ENCODE measurements at regions not wholly inside any gene's neighbourhood (a gene's known extent, or its start where the extent isn't known, plus 50 kb on each side); places are given as distances from the start of the nearest gene placed in this dataset.

DNA sequence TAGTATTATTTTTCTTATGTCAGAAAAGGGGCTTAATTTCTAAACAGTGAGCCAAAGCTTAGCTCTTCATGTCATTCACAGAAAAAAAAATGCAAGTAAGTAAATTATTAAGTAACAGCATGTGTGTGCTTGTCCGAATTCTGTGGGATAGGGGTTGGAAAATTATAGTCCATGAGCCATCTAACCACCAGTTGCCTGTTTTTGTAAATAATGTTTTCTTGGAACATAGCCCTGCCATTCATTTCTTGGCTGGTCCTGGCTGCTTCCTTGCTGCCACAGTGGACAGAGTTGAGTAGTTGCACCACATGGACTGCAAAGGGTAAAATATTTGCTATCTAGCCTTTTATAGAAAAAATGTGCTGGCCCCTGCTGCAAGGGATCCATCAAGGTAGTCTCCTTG, 513.7 kb upstream of the WWC1 start:
- DNase-seq, result no peak

DNA sequence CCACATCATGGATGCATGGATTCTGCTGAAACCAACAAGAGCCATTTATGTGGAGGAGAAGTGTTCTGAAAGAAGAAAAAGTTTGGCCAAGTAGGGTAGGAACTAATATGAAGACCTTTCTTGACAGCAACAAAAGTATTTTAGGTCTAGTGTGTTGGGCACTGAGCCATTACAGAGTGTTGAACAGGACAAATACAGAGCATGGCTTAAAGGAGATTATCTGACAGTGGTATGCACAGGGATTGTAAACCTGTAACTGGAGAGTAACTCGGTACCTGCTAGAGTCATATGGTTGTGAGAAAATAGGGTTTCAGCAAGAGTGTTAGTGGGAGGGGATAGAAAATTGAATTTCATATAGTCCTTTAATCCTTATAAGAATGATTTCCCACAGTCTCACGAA, 513.2 kb upstream of the WWC1 start:
- no peak for DNase-seq

DNA sequence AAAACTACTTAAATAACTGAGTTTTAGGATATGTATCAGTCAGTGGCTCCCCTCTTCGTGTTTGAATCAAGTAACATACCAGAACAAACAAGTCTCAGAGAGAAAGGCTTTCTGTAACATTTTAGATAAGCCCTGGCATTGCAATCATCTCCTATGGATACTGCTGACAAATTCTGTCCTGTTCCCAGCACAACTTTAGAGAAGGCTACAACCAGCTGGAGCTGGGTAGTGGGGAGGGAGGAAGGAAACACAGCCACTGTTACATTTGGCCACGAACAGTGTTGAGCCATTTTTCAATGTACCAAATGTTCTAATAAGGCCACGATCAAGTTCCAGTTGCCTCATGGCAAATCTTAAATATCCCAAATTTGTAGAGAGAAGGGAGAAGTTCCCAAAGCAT, 511.8 kb upstream of the WWC1 start:
- no peak for DNase-seq

DNA sequence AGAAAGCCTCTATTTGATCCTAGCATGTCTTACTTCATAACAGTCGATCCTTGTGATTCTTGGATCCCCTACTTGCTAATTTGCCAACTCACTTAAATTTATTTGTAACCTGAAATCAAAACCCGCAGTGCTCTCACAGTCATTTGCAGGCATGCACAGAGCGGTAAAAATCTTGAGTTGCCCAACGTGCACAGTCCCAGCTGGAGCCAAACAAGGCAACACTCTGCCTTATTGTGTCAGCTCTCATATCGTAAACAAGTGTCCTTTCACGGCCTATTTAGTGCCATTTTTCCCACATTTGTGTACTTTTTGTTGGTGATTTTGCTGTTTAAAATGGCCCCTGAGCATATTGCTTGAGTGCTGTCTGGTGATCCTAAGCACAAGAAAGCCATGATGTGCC, 511.3 kb upstream of the WWC1 start:
- no peak for DNase-seq

DNA sequence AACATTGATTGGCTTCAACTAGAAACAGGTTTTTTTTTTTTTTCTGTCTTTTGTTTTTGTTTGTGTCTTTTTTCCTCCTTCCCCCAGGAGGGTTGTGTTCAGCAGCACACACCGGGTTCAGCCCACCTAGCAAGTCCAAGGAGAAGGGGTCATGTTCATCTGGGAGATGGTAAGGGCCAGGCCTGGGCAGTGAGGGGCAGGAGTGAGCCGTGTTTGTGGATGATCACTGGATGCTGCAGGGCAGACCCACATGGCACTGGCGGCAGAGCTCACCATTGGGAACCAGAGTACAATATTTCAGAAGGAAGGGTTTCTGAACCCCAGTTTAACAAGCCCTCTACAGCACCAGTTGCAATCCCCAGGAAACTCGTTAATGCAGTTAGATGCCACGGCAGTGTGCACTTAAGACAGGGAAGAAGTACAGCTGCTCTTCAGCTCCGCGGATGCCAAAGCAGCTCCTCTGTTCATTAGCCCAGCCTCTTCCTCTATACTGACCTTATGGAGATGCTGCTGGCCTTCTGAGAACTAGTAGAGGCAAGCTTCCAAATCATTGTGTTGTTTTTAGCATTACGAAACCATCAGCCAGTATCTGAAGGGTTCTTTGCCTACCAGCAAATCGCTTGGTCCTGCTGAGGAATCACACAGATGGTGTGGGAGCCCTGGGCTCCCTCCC, 508.2 kb upstream of the WWC1 start:
- no peak for DNase-seq

DNA sequence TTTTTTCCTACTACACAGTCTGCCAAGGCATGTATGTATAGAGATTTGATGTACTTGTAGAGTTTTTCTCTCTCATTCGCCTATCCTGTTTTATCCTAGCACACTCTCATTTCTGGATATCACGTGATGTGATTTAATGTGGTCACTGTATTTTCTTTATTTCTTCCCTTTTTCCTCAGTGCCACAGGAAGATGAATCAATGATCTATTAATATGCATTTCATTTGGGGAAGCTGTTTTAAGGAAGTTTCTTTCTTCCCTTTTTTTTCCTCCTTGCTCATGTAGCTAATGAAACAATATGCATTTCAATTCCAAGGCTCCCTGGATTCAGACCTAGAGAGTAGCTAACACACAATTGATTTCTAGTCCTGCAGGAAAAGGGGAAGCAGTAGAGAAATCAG, 506.3 kb upstream of the WWC1 start:
- DNase-seq, result no peak

DNA sequence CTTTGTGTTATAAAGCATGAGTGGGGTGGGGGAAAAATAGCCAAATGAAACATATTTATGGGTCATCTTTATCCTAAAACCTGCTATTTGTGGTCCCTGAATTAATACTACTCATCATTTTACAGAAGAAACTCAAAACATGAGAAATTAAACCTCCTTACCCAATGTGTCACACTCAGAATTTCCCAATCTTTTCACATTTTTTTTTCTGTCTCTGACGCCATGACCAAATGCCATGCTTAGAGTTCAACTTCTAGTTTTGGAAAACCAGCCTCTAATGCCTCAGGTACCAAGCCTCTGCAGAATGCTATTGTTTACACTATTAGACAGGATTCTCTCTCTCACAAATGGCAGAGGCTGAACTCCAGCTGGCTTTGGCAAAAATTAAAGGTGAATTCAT, 505.5 kb upstream of the WWC1 start:
- DNase-seq, result no peak

DNA sequence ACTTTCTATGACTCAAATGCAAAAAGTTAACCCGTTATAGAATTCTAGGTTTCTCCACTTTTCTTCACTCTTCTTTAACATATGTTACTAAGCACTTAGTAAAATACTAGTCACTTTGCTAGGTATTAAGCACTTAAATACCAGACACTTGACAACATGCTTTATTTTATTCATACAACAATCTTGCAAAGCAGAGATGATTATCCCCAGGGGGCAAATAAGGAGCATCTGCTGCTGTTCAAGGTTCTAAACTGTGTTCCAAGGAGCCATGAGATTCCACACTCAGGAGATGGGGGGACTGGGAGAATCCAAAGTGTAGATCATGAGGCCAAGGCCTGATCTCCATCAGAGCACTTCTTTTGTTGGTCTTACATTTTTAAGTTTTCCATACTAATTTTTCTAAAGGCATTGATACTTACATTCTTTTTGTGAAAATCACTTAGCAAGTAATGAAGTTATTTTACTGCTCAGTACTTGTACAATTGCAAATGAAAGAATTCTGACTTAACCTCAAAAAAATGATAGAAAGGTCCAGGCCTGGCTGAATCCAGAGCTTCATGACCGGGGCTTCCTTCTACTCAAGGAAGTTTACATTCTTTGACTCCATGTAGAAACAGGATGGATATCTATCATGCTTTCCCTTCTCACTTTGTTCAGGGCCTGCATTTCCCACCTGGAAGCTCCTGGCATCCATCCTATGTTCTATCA, 504.4 kb upstream of the WWC1 start:
- no peak for DNase-seq

DNA sequence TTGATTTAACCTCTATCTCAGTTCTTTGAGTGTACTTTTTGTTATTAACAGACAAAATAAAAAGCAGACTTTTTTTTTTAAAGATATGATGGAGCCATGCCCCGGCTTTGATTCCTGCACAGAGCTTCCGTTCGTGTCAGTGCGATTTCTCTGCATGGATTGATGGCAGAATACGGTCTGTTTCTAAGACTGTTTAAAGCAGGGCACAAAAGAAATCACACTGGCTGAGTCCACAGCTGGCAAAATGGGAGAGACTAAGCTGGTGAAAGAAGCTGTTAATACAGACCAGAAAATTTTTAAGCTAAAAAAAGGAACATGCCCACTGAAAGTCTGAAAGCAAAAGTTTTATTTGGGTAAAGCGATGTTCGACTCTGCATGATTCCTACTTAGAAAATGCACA, 501.4 kb upstream of the WWC1 start:
- no peak for DNase-seq

DNA sequence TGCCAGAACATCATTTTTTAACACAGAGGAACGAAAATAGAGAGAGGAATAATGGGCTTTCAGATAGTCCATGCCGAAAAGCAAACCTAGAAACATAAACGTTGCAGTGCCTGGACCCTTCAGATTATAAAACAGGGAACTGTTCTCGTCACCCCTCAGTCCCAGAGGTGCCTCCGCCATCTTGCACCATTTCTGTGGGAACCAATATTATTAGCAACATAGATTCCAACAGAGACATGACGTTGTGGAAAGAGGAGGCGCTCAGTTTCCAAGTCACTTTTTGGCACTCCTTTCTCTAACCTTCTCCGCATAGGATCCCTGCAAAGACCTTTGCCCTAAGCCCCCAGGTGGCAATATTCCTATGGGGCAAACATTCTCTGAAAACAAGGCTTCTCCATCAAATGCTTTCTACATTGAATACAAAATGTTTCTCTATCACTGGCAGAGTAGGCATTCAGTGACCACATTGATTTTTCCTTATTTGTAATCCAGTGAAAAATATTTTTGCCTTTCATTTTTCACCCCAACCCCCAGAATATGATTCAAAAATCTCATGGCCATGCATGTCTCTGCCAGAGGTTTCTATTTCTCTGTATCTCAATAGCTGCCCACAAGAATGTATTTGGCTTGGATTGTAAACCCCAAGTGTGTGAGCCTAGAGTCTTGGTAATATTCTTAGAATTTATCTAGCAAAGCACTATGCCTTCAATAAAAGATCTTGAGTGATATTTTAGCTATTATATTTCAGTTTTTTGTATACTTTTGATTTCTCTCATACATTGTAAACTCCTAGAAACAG, 500.8 kb upstream of the WWC1 start:
- DNase-seq, result no peak

DNA sequence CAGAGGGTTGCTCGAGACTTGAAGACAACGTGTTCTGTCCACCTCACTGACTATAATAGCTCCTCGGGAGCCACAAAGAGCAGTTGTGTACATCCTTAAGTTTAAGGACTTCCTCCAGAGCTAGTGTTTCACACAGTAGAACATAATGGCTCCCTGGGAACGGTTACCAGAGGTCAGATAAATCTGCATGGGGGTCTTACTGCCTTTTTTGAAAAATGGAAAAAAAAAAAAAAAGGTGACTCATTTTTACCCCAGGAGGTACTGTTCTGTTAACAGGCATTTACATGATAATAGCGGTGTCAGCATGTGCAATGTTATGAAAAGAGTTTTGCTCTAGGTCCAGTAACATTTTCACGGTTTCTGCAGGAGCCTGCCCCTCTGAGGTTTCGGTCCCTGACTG, 498.9 kb upstream of the WWC1 start:
- no peak for DNase-seq

DNA sequence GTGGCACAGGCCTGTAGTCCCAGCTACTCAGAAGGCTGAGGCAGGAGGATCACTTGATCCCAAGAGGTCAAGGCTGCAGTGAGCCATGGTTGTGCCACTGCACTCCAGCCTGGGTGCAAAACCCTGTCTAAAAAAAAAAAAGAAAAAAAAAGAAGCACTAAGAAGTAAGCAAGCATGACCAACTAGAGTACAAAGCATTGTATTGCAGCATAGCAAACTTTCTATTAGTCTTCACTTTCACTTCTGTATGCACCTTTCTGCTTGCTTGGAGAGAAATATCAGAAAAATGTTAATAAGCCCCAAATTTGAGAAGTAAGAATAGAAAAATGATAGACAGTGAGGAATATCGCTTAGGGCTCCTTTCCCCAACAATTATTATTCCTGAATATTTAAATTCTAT, 497.7 kb upstream of the WWC1 start:
- DNase-seq, result no peak

DNA sequence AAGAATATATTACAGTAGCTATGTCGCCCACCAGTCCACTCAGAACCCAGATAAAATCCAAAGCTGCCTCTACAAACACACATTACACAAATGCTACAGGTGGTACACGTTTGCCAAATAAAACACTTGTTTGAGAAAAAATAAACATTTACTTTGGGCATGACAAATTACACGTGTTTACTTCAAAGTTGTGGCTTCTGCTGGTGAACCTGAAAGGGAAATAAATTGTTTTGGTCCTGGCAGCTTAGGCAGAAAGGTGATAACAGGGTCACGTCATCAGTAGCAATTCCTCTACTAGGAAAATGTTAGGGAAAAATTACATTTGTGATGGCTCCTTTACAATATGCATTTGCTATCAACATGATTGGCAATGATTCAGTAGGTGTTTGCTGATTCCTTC, 497.3 kb upstream of the WWC1 start:
- no peak for DNase-seq

DNA sequence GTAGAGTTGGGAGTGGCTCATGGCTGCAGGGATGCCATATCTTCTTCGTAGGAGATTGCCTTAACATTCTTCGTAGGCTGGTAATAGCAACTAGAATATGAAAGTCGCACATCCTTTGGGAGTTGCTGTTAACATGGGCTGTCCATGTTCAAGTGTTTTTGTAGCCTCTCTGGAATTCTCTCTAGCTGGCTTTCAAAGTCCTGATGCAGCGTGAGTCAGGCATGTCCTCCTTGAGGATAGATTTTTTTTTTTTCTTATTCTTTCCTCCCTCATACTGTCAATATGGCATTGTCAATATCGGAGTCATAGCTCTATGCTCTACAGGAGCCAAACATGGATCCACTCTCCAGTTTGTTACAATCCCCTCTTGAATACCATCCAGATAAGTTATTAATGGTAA, 494.8 kb upstream of the WWC1 start:
- no peak for DNase-seq

DNA sequence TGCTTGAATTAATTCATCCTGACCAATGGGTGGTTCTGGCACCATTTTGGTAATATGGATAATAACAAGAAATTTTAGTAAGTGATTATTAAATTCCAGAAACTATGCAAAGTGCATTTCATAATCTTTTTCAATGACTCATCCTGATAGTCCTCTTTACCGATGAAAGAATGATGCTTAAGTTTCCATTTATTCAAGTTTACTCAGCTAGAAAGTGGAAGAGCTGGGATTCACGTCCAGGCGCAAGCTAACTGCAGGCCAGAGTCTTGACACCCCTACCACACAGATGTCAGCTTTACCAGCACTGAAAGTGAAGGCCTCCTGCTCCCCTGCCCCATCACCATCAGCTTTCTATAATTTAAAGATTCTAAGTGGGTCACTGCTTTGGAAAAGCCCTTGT, 493.5 kb upstream of the WWC1 start:
- DNase-seq, result no peak

DNA sequence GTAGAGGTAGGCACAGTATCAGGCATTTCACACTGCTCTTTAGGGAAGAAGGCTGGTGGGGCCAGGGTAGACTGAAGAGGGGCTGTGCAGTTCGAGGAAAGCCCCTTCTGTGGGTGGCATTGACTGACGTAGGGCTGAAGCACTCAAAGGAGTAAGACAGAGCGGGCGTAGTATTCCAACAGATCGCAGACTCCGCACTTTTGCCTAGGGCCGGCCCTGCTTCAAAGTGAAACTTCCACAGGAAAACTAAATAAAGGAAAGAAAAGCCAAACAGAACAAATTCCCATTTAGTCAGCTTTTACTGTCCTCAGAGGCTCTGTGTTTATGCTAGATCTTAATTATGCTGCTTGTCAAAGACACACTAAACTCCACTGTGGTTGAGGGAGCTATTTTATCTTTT, 493.0 kb upstream of the WWC1 start:
- no peak for DNase-seq

DNA sequence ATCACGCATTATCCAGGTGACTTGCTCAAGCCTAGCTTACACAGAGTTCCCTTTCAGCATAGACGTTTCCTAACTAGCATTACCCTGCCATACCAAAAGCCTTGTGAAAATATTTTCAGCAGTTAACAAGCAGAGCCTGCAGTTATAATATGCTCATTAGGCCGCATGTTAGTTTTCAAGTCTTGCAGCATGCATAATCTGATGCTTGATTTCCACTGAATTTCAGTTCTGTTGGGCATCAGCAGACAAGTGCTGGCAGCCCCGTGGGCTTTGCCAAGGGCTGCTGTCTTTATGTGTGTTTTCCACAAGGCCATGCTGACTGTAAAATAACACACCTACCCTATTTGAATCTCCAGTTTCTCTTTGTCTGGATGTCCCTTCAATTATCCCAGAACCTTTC, 491.0 kb upstream of the WWC1 start:
- no peak for DNase-seq

DNA sequence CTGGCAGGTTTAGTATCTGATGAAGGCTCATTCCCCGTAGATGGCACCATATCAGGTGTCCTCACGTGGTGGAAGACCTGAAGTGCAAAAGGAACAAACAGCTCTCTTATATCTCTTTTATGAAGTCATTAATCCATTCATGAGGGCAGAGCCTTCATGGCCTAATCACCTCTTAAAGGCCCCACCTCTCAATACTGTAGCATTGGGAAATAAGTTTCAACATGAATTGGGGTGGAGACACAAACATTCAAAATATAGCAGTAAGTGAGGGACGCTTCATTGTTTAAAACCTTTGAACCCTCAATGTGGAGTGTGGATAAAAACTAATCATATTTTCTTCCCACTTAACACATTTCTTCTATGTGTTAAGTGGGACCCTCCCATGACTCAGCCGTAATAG, 489.4 kb upstream of the WWC1 start:
- DNase-seq, result no peak

DNA sequence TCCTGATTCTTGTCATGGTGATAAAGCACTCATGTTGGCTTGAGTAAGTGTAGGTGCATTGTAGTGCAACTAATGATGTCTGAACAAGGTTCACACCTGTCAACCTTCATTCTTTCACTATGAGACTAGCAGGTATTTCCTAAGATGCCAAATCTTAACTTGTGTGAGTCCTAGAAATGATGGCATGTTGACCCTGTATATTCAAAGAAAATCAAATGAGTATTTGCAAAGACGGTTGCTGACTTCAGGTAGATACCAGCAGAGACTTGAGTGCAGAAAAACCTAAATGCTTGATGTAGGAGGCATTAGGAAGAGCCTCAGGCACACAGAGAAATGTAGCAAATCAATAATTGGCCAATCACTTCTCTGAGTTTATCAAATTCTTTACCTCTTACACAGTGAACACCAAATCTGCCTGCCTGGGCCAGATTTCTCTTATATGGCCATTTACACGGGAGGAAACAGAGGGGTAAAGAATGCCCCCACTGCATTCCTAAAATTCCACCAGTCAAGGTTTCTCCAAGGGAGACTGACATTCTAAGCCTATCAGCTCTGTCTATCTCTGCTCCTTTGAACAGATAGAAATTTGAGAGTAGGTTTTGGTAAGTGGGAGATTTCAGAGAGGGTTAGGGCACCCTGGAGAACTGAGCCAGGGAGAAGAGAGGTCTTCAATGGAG, 488.6 kb upstream of the WWC1 start:
- no peak for DNase-seq

DNA sequence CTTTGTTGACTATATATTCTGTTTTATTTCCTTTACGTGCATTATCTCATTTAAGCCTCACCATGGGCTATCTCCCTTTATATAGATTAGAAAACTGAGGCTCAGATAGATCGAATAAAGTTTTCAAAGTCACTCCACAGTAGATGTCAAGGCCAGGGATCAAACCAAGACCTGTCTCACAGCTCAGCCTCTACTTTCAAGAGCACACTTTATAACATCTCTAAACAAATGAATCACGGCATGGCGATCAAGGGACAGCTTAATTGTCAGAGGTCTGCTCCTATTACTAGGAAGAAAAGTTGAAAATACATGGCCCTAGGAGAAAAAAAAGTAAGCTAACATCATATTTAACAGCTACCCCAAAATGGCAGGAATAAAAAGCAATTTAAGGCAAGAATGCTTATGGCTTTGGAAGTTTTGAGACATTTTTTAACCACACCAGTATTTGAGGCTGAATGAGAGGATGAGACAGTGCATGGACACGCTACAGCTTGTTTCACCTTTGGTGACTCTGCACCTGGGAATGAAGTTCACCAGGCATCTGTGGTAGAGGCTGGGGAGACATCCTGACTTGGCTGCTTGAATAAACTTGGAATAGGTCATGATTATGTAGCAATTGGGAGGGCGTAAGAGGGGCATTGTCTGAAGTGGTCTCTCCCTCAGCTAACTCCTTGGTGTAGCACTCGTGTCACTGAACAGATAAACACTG, 486.8 kb upstream of the WWC1 start:
- no peak for DNase-seq

DNA sequence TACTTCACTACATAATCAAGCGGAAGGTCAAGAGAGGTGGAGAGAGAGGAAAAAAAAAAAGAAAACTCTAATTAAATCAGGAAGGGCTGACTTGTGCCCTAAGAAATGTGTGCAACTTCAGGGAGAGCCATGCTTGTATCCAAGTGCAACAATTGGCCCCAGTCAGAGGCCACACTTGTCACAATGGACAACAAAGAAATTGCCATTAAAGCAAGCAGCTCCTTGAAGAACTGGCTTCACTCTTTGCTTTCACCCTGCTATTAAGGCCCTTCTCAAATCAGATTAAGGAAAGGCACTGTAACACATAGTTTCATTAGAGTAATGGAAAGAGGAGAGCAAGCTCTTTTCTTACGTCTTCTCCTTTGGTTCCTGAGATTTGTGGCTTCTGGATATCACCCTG, 480.9 kb upstream of the WWC1 start:
- DNase-seq, result no peak

DNA sequence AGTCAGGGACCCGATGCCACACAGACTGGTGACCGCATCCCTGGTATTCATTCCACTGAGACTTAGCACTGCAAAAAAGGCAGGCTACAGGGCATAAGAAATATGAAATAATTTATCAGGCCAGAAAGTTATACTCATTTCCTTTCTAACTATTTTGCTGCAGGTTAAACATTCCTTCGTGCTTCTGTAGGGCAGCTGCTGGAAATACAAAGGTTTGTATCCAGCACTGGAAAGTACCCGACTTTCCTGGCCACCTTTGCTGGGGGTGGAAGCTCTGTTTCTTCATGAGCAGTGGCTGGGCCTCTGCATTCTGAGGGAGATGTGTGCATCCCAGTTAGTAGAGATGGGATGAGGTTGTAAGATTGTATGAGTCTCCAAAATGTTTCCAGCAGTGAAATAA, 478.6 kb upstream of the WWC1 start:
- no peak for DNase-seq

DNA sequence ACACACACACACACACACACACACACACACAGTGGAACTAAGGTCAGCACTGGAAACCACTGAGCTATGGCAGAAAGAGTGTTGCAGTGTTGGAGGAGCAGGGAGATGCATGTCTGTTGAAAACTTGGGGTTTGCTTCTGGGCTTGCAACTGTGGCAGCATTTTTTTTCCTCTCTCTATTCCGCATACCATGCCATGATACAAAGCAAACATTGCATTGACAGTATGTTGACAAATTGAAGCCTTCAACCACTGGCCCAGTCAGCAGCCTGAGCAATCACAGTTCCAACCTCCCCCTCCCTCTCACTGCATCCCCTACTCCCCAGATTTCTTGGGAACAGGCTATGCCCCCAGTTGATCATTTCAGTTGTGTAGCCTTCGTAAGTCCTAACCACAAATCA, 478.1 kb upstream of the WWC1 start:
- no peak for DNase-seq

Measured in NCI-H1048 (cell line).